Kidney (tissue), 13 donors: ENCODE measurements at regions not wholly inside any gene's neighbourhood (a gene's known extent, or its start where the extent isn't known, plus 50 kb on each side); places are given as distances from the start of the nearest gene placed in this dataset.
"Not testable (repeated sequence)": the region's sequence is repeated elsewhere in the genome, so short reads cannot be mapped to it uniquely, and the experiment has no call there.

Experiments
- DNase-seq, 5 donors: peaks; one replicate each; pipeline ENCODE4 v3.0.0-alpha.2; 2013 to 2020
- FAIRE-seq: peaks from 2 replicates; lab custom pipeline; 2012; peaks lifted over from hg19 to GRCh38; lab: Jason Lieb, UNC
- H3K27ac ChIP-seq, 2 donors: one replicate each; pipeline ENCODE4 v1.7.0; 2013; ENCODE audit warnings: low read depth in 2 of 2, low read length in 2 of 2, inconsistent platforms in 1 of 2
- H3K27me3 ChIP-seq: one replicate; pipeline ENCODE4 v1.7.1; 2013; ENCODE audit warnings: low read length, inconsistent platforms; ENCODE audit not compliant: control insufficient read depth, insufficient read depth
- H3K36me3 ChIP-seq, 3 donors: one replicate each; pipeline versions ENCODE4 v1.7.0 to v1.7.1; 2013; ENCODE audit warnings: low read length in 3 of 3, control low read depth in 1 of 3, inconsistent platforms in 1 of 3; ENCODE audit not compliant: insufficient read depth in 3 of 3, control insufficient read depth in 2 of 3
- H3K4me1 ChIP-seq, 3 donors: one replicate each; pipeline versions ENCODE4 v1.7.0 to v1.7.1; 2013; ENCODE audit warnings: low read length in 3 of 3, inconsistent platforms in 1 of 3, low read depth in 1 of 3; ENCODE audit not compliant: control insufficient read depth in 2 of 3, insufficient read depth in 2 of 3
- H3K4me3 ChIP-seq, 3 donors: one replicate each; pipeline versions ENCODE4 v1.7.0 to v1.8.1; 2013; ENCODE audit warnings: low read length in 3 of 3, control low read depth in 1 of 3, inconsistent platforms in 1 of 3
- H3K9ac ChIP-seq, 3 donors: one replicate each; pipeline versions ENCODE4 v1.7.0 to v1.7.1; 2013; ENCODE audit warnings: low read length in 3 of 3, control low read depth in 1 of 3, inconsistent platforms in 1 of 3
- H3K9me3 ChIP-seq, 3 donors: one replicate each; pipeline versions ENCODE4 v1.7.0 to v1.7.1; 2013; ENCODE audit warnings: low read length in 3 of 3, control low read depth in 1 of 3, inconsistent platforms in 1 of 3; ENCODE audit not compliant: control insufficient read depth in 2 of 3, insufficient read depth in 1 of 3
- intact Hi-C: fragments of 100-400 bp; cut with DNase I; formaldehyde crosslinking; loops from one replicate; pipeline ENCODE4 v1.11.1; 2022
- TF ChIP-seq, protein P1 (sequence below): IDR thresholded peaks from 3 replicates; pipeline ENCODE4 v1.5.1; 2012; ENCODE audit warnings: mild to moderate bottlenecking, moderate library complexity, borderline replicate concordance; ENCODE audit not compliant: insufficient read depth; ENCODE audit errors: extremely low read depth
- donor health status: control.
- donor health status: control.
- donor health status: control.
- donor health status: control.
- donor health status: control.
- donor health status: DM: yes; HTN: yes; CAD: no.
- donor health status: Normal renal cell carcinoma (clear cell type).

DNA sequence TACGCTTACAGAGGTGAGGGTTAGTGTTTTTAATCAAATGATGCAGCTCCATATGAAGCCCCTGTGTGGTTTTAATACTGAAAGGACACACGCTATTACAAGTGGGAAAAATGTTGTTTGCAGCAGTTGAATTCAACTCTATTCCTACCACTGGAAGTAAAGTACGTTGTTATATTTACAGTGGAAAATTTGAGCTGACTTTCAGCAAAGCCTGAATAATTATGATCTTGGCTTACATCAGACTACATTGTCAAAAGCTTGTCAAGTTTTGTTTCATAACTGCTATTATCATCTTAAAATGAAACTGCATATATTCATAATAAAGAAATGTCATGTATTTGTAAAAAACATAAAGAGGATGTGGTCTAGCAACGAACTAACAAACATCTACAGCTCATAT is 818.5 kb downstream of the SEMA5A start:
- intact Hi-C loops, result no loop called here
- Histone ChIP-seq H3K27ac (no peak overlapping the region), H3K36me3 (no peaks in the 10 kb centered on the region), H3K4me3 (no peak overlapping the region), H3K9me3 (peaks cover 0 to 4% (median 0%) of the 10 kb centered on the region in 3 donors), H3K9ac (no peak overlapping the region), H3K27me3 (no peaks in the 10 kb centered on the region), H3K4me1 (no peaks in the 10 kb centered on the region)
- FAIRE-seq, result no peak
- TF ChIP-seq, protein P1, sequence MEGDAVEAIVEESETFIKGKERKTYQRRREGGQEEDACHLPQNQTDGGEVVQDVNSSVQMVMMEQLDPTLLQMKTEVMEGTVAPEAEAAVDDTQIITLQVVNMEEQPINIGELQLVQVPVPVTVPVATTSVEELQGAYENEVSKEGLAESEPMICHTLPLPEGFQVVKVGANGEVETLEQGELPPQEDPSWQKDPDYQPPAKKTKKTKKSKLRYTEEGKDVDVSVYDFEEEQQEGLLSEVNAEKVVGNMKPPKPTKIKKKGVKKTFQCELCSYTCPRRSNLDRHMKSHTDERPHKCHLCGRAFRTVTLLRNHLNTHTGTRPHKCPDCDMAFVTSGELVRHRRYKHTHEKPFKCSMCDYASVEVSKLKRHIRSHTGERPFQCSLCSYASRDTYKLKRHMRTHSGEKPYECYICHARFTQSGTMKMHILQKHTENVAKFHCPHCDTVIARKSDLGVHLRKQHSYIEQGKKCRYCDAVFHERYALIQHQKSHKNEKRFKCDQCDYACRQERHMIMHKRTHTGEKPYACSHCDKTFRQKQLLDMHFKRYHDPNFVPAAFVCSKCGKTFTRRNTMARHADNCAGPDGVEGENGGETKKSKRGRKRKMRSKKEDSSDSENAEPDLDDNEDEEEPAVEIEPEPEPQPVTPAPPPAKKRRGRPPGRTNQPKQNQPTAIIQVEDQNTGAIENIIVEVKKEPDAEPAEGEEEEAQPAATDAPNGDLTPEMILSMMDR, result no peak
- DNase-seq, result no peak

GRCh38 chr5:8729437-8729836 is 816.4 kb downstream of the SEMA5A start:
- no peak overlapping the region for H3K9ac ChIP-seq
- DNase-seq (no peak), FAIRE-seq (no peak)
- H3K9me3 ChIP-seq, result peaks cover 0 to 4% (median 0%) of the 10 kb centered on the region in 3 donors
- H3K4me3 ChIP-seq, result no peak overlapping the region
- TF ChIP-seq, protein P1, result no peak
- no peak overlapping the region for H3K27ac ChIP-seq
- H3K27me3 ChIP-seq, result no peaks in the 10 kb centered on the region
- no peaks in the 10 kb centered on the region for H3K36me3 ChIP-seq
- intact Hi-C loops, result no loop called here
- no peaks in the 10 kb centered on the region for H3K4me1 ChIP-seq

GRCh38 chr5:8730194-8730593 is 815.7 kb downstream of the SEMA5A start:
- DNase-seq (no peak), FAIRE-seq (no peak)
- no peak overlapping the region for H3K4me3 ChIP-seq
- no peaks in the 10 kb centered on the region for H3K36me3 ChIP-seq
- no peak overlapping the region for H3K9ac ChIP-seq
- H3K4me1 ChIP-seq, result no peaks in the 10 kb centered on the region
- no peak overlapping the region for H3K27ac ChIP-seq
- H3K9me3 ChIP-seq, result peaks cover 0 to 4% (median 0%) of the 10 kb centered on the region in 3 donors
- H3K27me3 ChIP-seq, result no peaks in the 10 kb centered on the region
- intact Hi-C loops, result no loop called here
- TF ChIP-seq, protein P1, result no peak

- DNase-seq, FAIRE-seq, H3K27me3 ChIP-seq, H3K4me3 ChIP-seq, H3K36me3 ChIP-seq, H3K9ac ChIP-seq, H3K4me1 ChIP-seq, intact Hi-C loops, H3K9me3 ChIP-seq, H3K27ac ChIP-seq: not testable (repeated sequence)
Measured at GRCh38 chr5:8731110-8731509, 814.8 kb downstream of the SEMA5A start.
